Stimulated activated CD4-positive, alpha-beta T cell treated with anti-CD3 and anti-CD28 coated beads, Interleukin-15, amount 100 ng/mL, for 48 hours (primary cell): ENCODE measurements at regions not wholly inside any gene's neighbourhood (a gene's known extent, or its start where the extent isn't known, plus 50 kb on each side); places are given as distances from the start of the nearest gene placed in this dataset.

Experiments
- DNase-seq, 2 donors: peaks; one replicate each; pipeline ENCODE4 v3.0.0-alpha.2; 2020; ENCODE audit warnings: low read depth in 2 of 2

- DNase-seq = peak; percentile 34 to 46
Observed at GRCh38 chr6:44062771-44063560, 64.3 kb downstream of the MRPL14 start.

GRCh38 chr6:44062105-44062770 is 65.0 kb downstream of the MRPL14 start:
- DNase-seq = no peak

- no peak for DNase-seq
Observed at GRCh38 chr6:44061375-44062104, 65.7 kb downstream of the MRPL14 start.

GRCh38 chr6:44060612-44061374 is 66.5 kb downstream of the MRPL14 start:
- no peak for DNase-seq

GRCh38 chr6:44059359-44060346 is 67.6 kb downstream of the MRPL14 start:
- DNase-seq = no peak

GRCh38 chr6:44058617-44059358 is 68.5 kb downstream of the MRPL14 start:
- DNase-seq = no peak

GRCh38 chr6:44057931-44058616 is 69.2 kb downstream of the MRPL14 start:
- DNase-seq = no peak

GRCh38 chr6:44057238-44057930 is 69.9 kb downstream of the MRPL14 start:
- DNase-seq = no peak

GRCh38 chr6:44056392-44057237 is 70.6 kb downstream of the MRPL14 start:
- no peak for DNase-seq

GRCh38 chr6:44054721-44055559 is 72.3 kb downstream of the MRPL14 start:
- no peak for DNase-seq

- DNase-seq = no peak
Observed at GRCh38 chr6:44053760-44054556, 73.3 kb downstream of the MRPL14 start.

- no peak for DNase-seq
Observed at GRCh38 chr6:44053106-44053756, 74.0 kb downstream of the MRPL14 start.

- no peak for DNase-seq
Observed at GRCh38 chr6:44052419-44053023, 74.7 kb downstream of the MRPL14 start.

- no peak for DNase-seq
Observed at GRCh38 chr6:44051515-44051914, 75.7 kb downstream of the MRPL14 start.

- no peak for DNase-seq
Observed at GRCh38 chr6:44050872-44051505, 76.3 kb downstream of the MRPL14 start.
